ENCODE measurements at regions not wholly inside any gene's neighbourhood (a gene's known extent, or its start where the extent isn't known, plus 50 kb on each side); places are given as distances from the start of the nearest gene placed in this dataset.
"Not testable (repeated sequence)": the region's sequence is repeated elsewhere in the genome, so short reads cannot be mapped to it uniquely, and the experiment has no call there.

- H3K36me3 Mint-ChIP-seq: no peaks in the 10 kb centered on the region
- DNase-seq (no peak), ATAC-seq (no peak)
- CTCF ChIA-PET: no interaction called here
- no peak overlapping the region for H3K4me3 Mint-ChIP-seq
- no peaks in the 10 kb centered on the region for H3K4me1 Mint-ChIP-seq
- H3K27me3 Mint-ChIP-seq: no peaks in the 10 kb centered on the region
- H3K9me3 Mint-ChIP-seq (ENCODE audit: low read depth): no peaks in the 10 kb centered on the region
- H3K27ac Mint-ChIP-seq: no peak overlapping the region
Measured at GRCh38 chr15:81680829-81681228, 306.8 kb upstream of the TMC3 start.

- CTCF ChIA-PET: no interaction called here
- no peaks in the 10 kb centered on the region for H3K9me3 Mint-ChIP-seq (ENCODE audit: low read depth)
- ATAC-seq: no peak
- no peak overlapping the region for H3K27ac Mint-ChIP-seq
- DNase-seq: no peak
- no peak overlapping the region for H3K4me3 Mint-ChIP-seq
- no peaks in the 10 kb centered on the region for H3K36me3 Mint-ChIP-seq
- no peaks in the 10 kb centered on the region for H3K27me3 Mint-ChIP-seq
- H3K4me1 Mint-ChIP-seq: no peaks in the 10 kb centered on the region
Measured at GRCh38 chr15:81666839-81667238, 292.8 kb upstream of the TMC3 start.

- no peak overlapping the region for H3K27ac Mint-ChIP-seq
- H3K9me3 Mint-ChIP-seq (ENCODE audit: low read depth): no peaks in the 10 kb centered on the region
- DNase-seq: no peak
- no peak for ATAC-seq
- no peaks in the 10 kb centered on the region for H3K36me3 Mint-ChIP-seq
- no peaks in the 10 kb centered on the region for H3K4me1 Mint-ChIP-seq
- no peak overlapping the region for H3K4me3 Mint-ChIP-seq
- H3K27me3 Mint-ChIP-seq: no peaks in the 10 kb centered on the region
- CTCF ChIA-PET: no interaction called here
Measured at GRCh38 chr15:81660976-81661375, 287.0 kb upstream of the TMC3 start.

- CTCF ChIA-PET: no interaction called here
Measured at GRCh38 chr15:81653259-81653658, 279.2 kb upstream of the TMC3 start.

GRCh38 chr15:81645470-81645869 lies 271.5 kb upstream of the TMC3 start:
- no peaks in the 10 kb centered on the region for H3K36me3 Mint-ChIP-seq
- H3K4me1 Mint-ChIP-seq: no peaks in the 10 kb centered on the region
- no peaks in the 10 kb centered on the region for H3K27me3 Mint-ChIP-seq
- H3K9me3 Mint-ChIP-seq (ENCODE audit: low read depth): no peaks in the 10 kb centered on the region
- no peak for ATAC-seq
- CTCF ChIA-PET: no interaction called here
- no peak overlapping the region for H3K27ac Mint-ChIP-seq
- no peak overlapping the region for H3K4me3 Mint-ChIP-seq
- no peak for DNase-seq

More at GRCh38 chr15:81653259-81653658, 279.2 kb upstream of the TMC3 start:
- Mint-ChIP-seq H3K9me3 (ENCODE audit: low read depth) (no peaks in the 10 kb centered on the region), H3K36me3 (no peaks in the 10 kb centered on the region), H3K27me3 (no peaks in the 10 kb centered on the region), H3K27ac (no peak overlapping the region), H3K4me1 (no peaks in the 10 kb centered on the region), H3K4me3 (no peak overlapping the region)
- DNase-seq (no peak), ATAC-seq (no peak)

- H3K4me3 Mint-ChIP-seq: no peak overlapping the region
- ATAC-seq (no peak), DNase-seq (no peak)
- no peaks in the 10 kb centered on the region for H3K27me3 Mint-ChIP-seq
- H3K36me3 Mint-ChIP-seq: no peaks in the 10 kb centered on the region
- H3K27ac Mint-ChIP-seq: no peak overlapping the region
- no peaks in the 10 kb centered on the region for H3K4me1 Mint-ChIP-seq
- CTCF ChIA-PET: no interaction called here
- no peaks in the 10 kb centered on the region for H3K9me3 Mint-ChIP-seq (ENCODE audit: low read depth)
Measured at GRCh38 chr15:81643771-81644170, 269.8 kb upstream of the TMC3 start.

GRCh38 chr15:81642451-81642990 lies 268.5 kb upstream of the TMC3 start:
- ATAC-seq: no peak

GRCh38 chr15:81636064-81636463 lies 262.1 kb upstream of the TMC3 start:
- H3K4me1 Mint-ChIP-seq, CTCF ChIA-PET: not testable (repeated sequence)

More at GRCh38 chr15:81642451-81642990, 268.5 kb upstream of the TMC3 start:
- H3K9me3 Mint-ChIP-seq (ENCODE audit: low read depth): no peaks in the 10 kb centered on the region
- H3K4me3 Mint-ChIP-seq: no peak overlapping the region
- no peaks in the 10 kb centered on the region for H3K4me1 Mint-ChIP-seq
- no peaks in the 10 kb centered on the region for H3K27me3 Mint-ChIP-seq
- H3K36me3 Mint-ChIP-seq: no peaks in the 10 kb centered on the region
- no peak overlapping the region for H3K27ac Mint-ChIP-seq
- CTCF ChIA-PET: no interaction called here
- DNase-seq: no peak

GRCh38 chr15:81633889-81634288 lies 259.9 kb upstream of the TMC3 start:
- CTCF ChIA-PET: no interaction called here
- Mint-ChIP-seq H3K27me3 (no peaks in the 10 kb centered on the region), H3K27ac (no peak overlapping the region), H3K4me1 (no peaks in the 10 kb centered on the region), H3K4me3 (no peak overlapping the region), H3K9me3 (ENCODE audit: low read depth) (no peaks in the 10 kb centered on the region), H3K36me3 (no peaks in the 10 kb centered on the region)
- no peak for ATAC-seq
- no peak for DNase-seq

More at GRCh38 chr15:81636064-81636463, 262.1 kb upstream of the TMC3 start:
- not testable (repeated sequence) for H3K4me3 Mint-ChIP-seq; ATAC-seq; DNase-seq; H3K9me3 Mint-ChIP-seq (ENCODE audit: low read depth); H3K36me3 Mint-ChIP-seq; H3K27ac Mint-ChIP-seq; H3K27me3 Mint-ChIP-seq

GRCh38 chr15:81625896-81626295 lies 251.9 kb upstream of the TMC3 start:
- H3K4me3 Mint-ChIP-seq: no peak overlapping the region
- ATAC-seq: no peak
- no peak for DNase-seq
- no peaks in the 10 kb centered on the region for H3K9me3 Mint-ChIP-seq (ENCODE audit: low read depth)
- no peak overlapping the region for H3K27ac Mint-ChIP-seq
- H3K36me3 Mint-ChIP-seq: no peaks in the 10 kb centered on the region
- CTCF ChIA-PET: no interaction called here
- peaks cover 2% of the 10 kb centered on the region for H3K27me3 Mint-ChIP-seq
- H3K4me1 Mint-ChIP-seq: no peaks in the 10 kb centered on the region

GRCh38 chr15:81619002-81619401 lies 245.0 kb upstream of the TMC3 start:
- no peaks in the 10 kb centered on the region for H3K4me1 Mint-ChIP-seq
- ATAC-seq (no peak), DNase-seq (no peak)

GRCh38 chr15:81612631-81613030 lies 238.6 kb upstream of the TMC3 start:
- H3K27ac Mint-ChIP-seq: no peak overlapping the region
- DNase-seq (no peak), ATAC-seq (no peak)
- no peaks in the 10 kb centered on the region for H3K36me3 Mint-ChIP-seq
- H3K27me3 Mint-ChIP-seq: peaks cover 10% of the 10 kb centered on the region
- no peaks in the 10 kb centered on the region for H3K4me1 Mint-ChIP-seq
- no peaks in the 10 kb centered on the region for H3K9me3 Mint-ChIP-seq (ENCODE audit: low read depth)
- CTCF ChIA-PET: no interaction called here
- no peak overlapping the region for H3K4me3 Mint-ChIP-seq

More at GRCh38 chr15:81619002-81619401, 245.0 kb upstream of the TMC3 start:
- Mint-ChIP-seq H3K4me3 (no peak overlapping the region), H3K27me3 (peaks cover 4% of the 10 kb centered on the region), H3K36me3 (no peaks in the 10 kb centered on the region), H3K27ac (no peak overlapping the region), H3K9me3 (ENCODE audit: low read depth) (no peaks in the 10 kb centered on the region)
- CTCF ChIA-PET: no interaction called here

GRCh38 chr15:81611679-81612078 lies 237.7 kb upstream of the TMC3 start:
- no peaks in the 10 kb centered on the region for H3K9me3 Mint-ChIP-seq (ENCODE audit: low read depth)
- no peak overlapping the region for H3K27ac Mint-ChIP-seq
- no peaks in the 10 kb centered on the region for H3K36me3 Mint-ChIP-seq
- H3K4me3 Mint-ChIP-seq: no peak overlapping the region
- CTCF ChIA-PET: no interaction called here
- H3K4me1 Mint-ChIP-seq: no peaks in the 10 kb centered on the region
- peaks cover 10% of the 10 kb centered on the region for H3K27me3 Mint-ChIP-seq
- DNase-seq: no peak
- no peak for ATAC-seq

- H3K27me3 Mint-ChIP-seq: peaks cover 6% of the 10 kb centered on the region
- no peaks in the 10 kb centered on the region for H3K36me3 Mint-ChIP-seq
- no peak overlapping the region for H3K4me3 Mint-ChIP-seq
- no peaks in the 10 kb centered on the region for H3K4me1 Mint-ChIP-seq
- H3K9me3 Mint-ChIP-seq (ENCODE audit: low read depth): peaks cover 2% of the 10 kb centered on the region
- DNase-seq (no peak), ATAC-seq (no peak)
- CTCF ChIA-PET: no interaction called here
- H3K27ac Mint-ChIP-seq: no peak overlapping the region
Measured at GRCh38 chr15:81608309-81608829, 234.4 kb upstream of the TMC3 start.

GRCh38 chr15:81604713-81605112 lies 230.7 kb upstream of the TMC3 start:
- CTCF ChIA-PET: no interaction called here
- H3K9me3 Mint-ChIP-seq (ENCODE audit: low read depth): peaks cover 13% of the 10 kb centered on the region
- H3K27ac Mint-ChIP-seq: no peak overlapping the region
- H3K27me3 Mint-ChIP-seq: peaks cover 3% of the 10 kb centered on the region
- ATAC-seq (no peak), DNase-seq (no peak)
- no peaks in the 10 kb centered on the region for H3K36me3 Mint-ChIP-seq
- H3K4me1 Mint-ChIP-seq: no peaks in the 10 kb centered on the region
- no peak overlapping the region for H3K4me3 Mint-ChIP-seq

Measured in activated CD8-positive, alpha-beta memory T cell treated with anti-CD3 and anti-CD28 coated beads, Interleukin-2, amount 10 ng/mL, durations not matched to agents 7 days and 5 days (primary cell).